H1 (cell line): ENCODE measurements at regions not wholly inside any gene's neighbourhood (a gene's known extent, or its start where the extent isn't known, plus 50 kb on each side); places are given as distances from the start of the nearest gene placed in this dataset.

Experiments
- EZH2 ChIP-seq: fragments of 200-600 bp; sonication (generic); IDR thresholded peaks from 2 replicates; pipeline ENCODE4 v1.7.1; 2012; ENCODE audit warnings: low read depth, mild to moderate bottlenecking, moderate library complexity, low read length, inconsistent platforms; ENCODE audit not compliant: severe bottlenecking

GRCh38 chr6:111957623-111958315 lies 84.5 kb upstream of the FYN start (continued):
- TF ChIP-seq EZH2: no peak
